ENCODE measurements at regions not wholly inside any gene's neighbourhood (a gene's known extent, or its start where the extent isn't known, plus 50 kb on each side); places are given as distances from the start of the nearest gene placed in this dataset.

- Histone ChIP-seq H3K27me3 (ENCODE audit: control insufficient read depth, insufficient read depth, low read length) (no peaks in the 10 kb centered on the region), H3K27ac (ENCODE audit: low read length) (no peak overlapping the region)
Measured at GRCh38 chr5:163645421-163646416, 140.3 kb downstream of the MAT2B start.

GRCh38 chr5:163649514-163649913, 144.1 kb downstream of the MAT2B start:
- Histone ChIP-seq H3K36me3 (ENCODE audit: control insufficient read depth, insufficient read depth, low read length) (no peaks in the 10 kb centered on the region), H3K9me3 (ENCODE audit: control insufficient read depth, insufficient read depth, low read length) (no peaks in the 10 kb centered on the region), H3K4me1 (ENCODE audit: control insufficient read depth, insufficient read depth, low read length) (no peaks in the 10 kb centered on the region), H3K4me3 (ENCODE audit: low read length) (no peak overlapping the region), H3K27me3 (ENCODE audit: control insufficient read depth, insufficient read depth, low read length) (no peaks in the 10 kb centered on the region), H3K27ac (ENCODE audit: low read length) (no peak overlapping the region)
- DNase-seq (ENCODE audit: low read depth, low spot score) = no peak
- no CpG with 5 or more reads among the region's 2 CpGs for WGBS (ENCODE audit: insufficient coverage, insufficient read length)

More at GRCh38 chr5:163645421-163646416, 140.3 kb downstream of the MAT2B start:
- H3K4me3 ChIP-seq (ENCODE audit: low read length) = no peak overlapping the region
- no peak for DNase-seq (ENCODE audit: low read depth, low spot score)
- no peaks in the 10 kb centered on the region for H3K9me3 ChIP-seq (ENCODE audit: control insufficient read depth, insufficient read depth, low read length)
- no CpG with 5 or more reads among the region's 5 CpGs for whole genome bisulfite sequencing (ENCODE audit: insufficient coverage, insufficient read length)
- H3K36me3 ChIP-seq (ENCODE audit: control insufficient read depth, insufficient read depth, low read length) = no peaks in the 10 kb centered on the region
- no peaks in the 10 kb centered on the region for H3K4me1 ChIP-seq (ENCODE audit: control insufficient read depth, insufficient read depth, low read length)

GRCh38 chr5:163653526-163653925, 148.1 kb downstream of the MAT2B start:
- no peak overlapping the region for H3K27ac ChIP-seq (ENCODE audit: low read length)
- no peaks in the 10 kb centered on the region for H3K27me3 ChIP-seq (ENCODE audit: control insufficient read depth, insufficient read depth, low read length)
- no peak for DNase-seq (ENCODE audit: low read depth, low spot score)
- H3K4me1 ChIP-seq (ENCODE audit: control insufficient read depth, insufficient read depth, low read length) = no peaks in the 10 kb centered on the region
- WGBS (ENCODE audit: insufficient coverage, insufficient read length) = no CpG with 5 or more reads among the region's 1 CpG
- H3K36me3 ChIP-seq (ENCODE audit: control insufficient read depth, insufficient read depth, low read length) = no peaks in the 10 kb centered on the region
- H3K9me3 ChIP-seq (ENCODE audit: control insufficient read depth, insufficient read depth, low read length) = no peaks in the 10 kb centered on the region
- no peak overlapping the region for H3K4me3 ChIP-seq (ENCODE audit: low read length)

GRCh38 chr5:163658702-163659567, 153.5 kb downstream of the MAT2B start:
- Histone ChIP-seq H3K4me1 (ENCODE audit: control insufficient read depth, insufficient read depth, low read length) (no peaks in the 10 kb centered on the region), H3K27ac (ENCODE audit: low read length) (no peak overlapping the region), H3K9me3 (ENCODE audit: control insufficient read depth, insufficient read depth, low read length) (no peaks in the 10 kb centered on the region), H3K27me3 (ENCODE audit: control insufficient read depth, insufficient read depth, low read length) (no peaks in the 10 kb centered on the region), H3K36me3 (ENCODE audit: control insufficient read depth, insufficient read depth, low read length) (no peaks in the 10 kb centered on the region), H3K4me3 (ENCODE audit: low read length) (no peak overlapping the region)
- no peak for DNase-seq (ENCODE audit: low read depth, low spot score)
- no CpG with 5 or more reads among the region's 7 CpGs for WGBS (ENCODE audit: insufficient coverage, insufficient read length)

- no peaks in the 10 kb centered on the region for H3K4me1 ChIP-seq (ENCODE audit: control insufficient read depth, insufficient read depth, low read length)
- H3K27me3 ChIP-seq (ENCODE audit: control insufficient read depth, insufficient read depth, low read length) = no peaks in the 10 kb centered on the region
- no peak for DNase-seq (ENCODE audit: low read depth, low spot score)
- WGBS (ENCODE audit: insufficient coverage, insufficient read length) = no CpG with 5 or more reads among the region's 3 CpGs
- H3K27ac ChIP-seq (ENCODE audit: low read length) = no peak overlapping the region
- no peak overlapping the region for H3K4me3 ChIP-seq (ENCODE audit: low read length)
- no peaks in the 10 kb centered on the region for H3K36me3 ChIP-seq (ENCODE audit: control insufficient read depth, insufficient read depth, low read length)
- H3K9me3 ChIP-seq (ENCODE audit: control insufficient read depth, insufficient read depth, low read length) = no peaks in the 10 kb centered on the region
Measured at GRCh38 chr5:163659568-163659902, 154.1 kb downstream of the MAT2B start.

- Histone ChIP-seq H3K27me3 (ENCODE audit: control insufficient read depth, insufficient read depth, low read length) (no peaks in the 10 kb centered on the region), H3K4me3 (ENCODE audit: low read length) (no peak overlapping the region), H3K27ac (ENCODE audit: low read length) (no peak overlapping the region), H3K36me3 (ENCODE audit: control insufficient read depth, insufficient read depth, low read length) (no peaks in the 10 kb centered on the region), H3K4me1 (ENCODE audit: control insufficient read depth, insufficient read depth, low read length) (no peaks in the 10 kb centered on the region), H3K9me3 (ENCODE audit: control insufficient read depth, insufficient read depth, low read length) (no peaks in the 10 kb centered on the region)
- DNase-seq (ENCODE audit: low read depth, low spot score) = no peak
- WGBS (ENCODE audit: insufficient coverage, insufficient read length) = no CpG with 5 or more reads among the region's 1 CpG
Measured at GRCh38 chr5:163660486-163660885, 155.1 kb downstream of the MAT2B start.

GRCh38 chr5:163661360-163661759, 155.9 kb downstream of the MAT2B start:
- no peaks in the 10 kb centered on the region for H3K9me3 ChIP-seq (ENCODE audit: control insufficient read depth, insufficient read depth, low read length)
- H3K27me3 ChIP-seq (ENCODE audit: control insufficient read depth, insufficient read depth, low read length) = no peaks in the 10 kb centered on the region
- WGBS (ENCODE audit: insufficient coverage, insufficient read length) = no CpG with 5 or more reads among the region's 1 CpG
- DNase-seq (ENCODE audit: low read depth, low spot score) = no peak
- no peaks in the 10 kb centered on the region for H3K4me1 ChIP-seq (ENCODE audit: control insufficient read depth, insufficient read depth, low read length)
- H3K27ac ChIP-seq (ENCODE audit: low read length) = no peak overlapping the region
- H3K36me3 ChIP-seq (ENCODE audit: control insufficient read depth, insufficient read depth, low read length) = no peaks in the 10 kb centered on the region
- no peak overlapping the region for H3K4me3 ChIP-seq (ENCODE audit: low read length)

- Histone ChIP-seq H3K4me1 (ENCODE audit: control insufficient read depth, insufficient read depth, low read length) (no peaks in the 10 kb centered on the region), H3K27me3 (ENCODE audit: control insufficient read depth, insufficient read depth, low read length) (no peaks in the 10 kb centered on the region), H3K36me3 (ENCODE audit: control insufficient read depth, insufficient read depth, low read length) (no peaks in the 10 kb centered on the region), H3K9me3 (ENCODE audit: control insufficient read depth, insufficient read depth, low read length) (no peaks in the 10 kb centered on the region), H3K27ac (ENCODE audit: low read length) (no peak overlapping the region), H3K4me3 (ENCODE audit: low read length) (no peak overlapping the region)
- no peak for DNase-seq (ENCODE audit: low read depth, low spot score)
Measured at GRCh38 chr5:163670036-163670435, 164.6 kb downstream of the MAT2B start.

GRCh38 chr5:163677092-163677491, 171.7 kb downstream of the MAT2B start:
- Histone ChIP-seq H3K4me1 (ENCODE audit: control insufficient read depth, insufficient read depth, low read length) (no peaks in the 10 kb centered on the region), H3K4me3 (ENCODE audit: low read length) (no peak overlapping the region), H3K27me3 (ENCODE audit: control insufficient read depth, insufficient read depth, low read length) (no peaks in the 10 kb centered on the region), H3K9me3 (ENCODE audit: control insufficient read depth, insufficient read depth, low read length) (no peaks in the 10 kb centered on the region), H3K36me3 (ENCODE audit: control insufficient read depth, insufficient read depth, low read length) (no peaks in the 10 kb centered on the region), H3K27ac (ENCODE audit: low read length) (no peak overlapping the region)
- DNase-seq (ENCODE audit: low read depth, low spot score) = no peak
- WGBS (ENCODE audit: insufficient coverage, insufficient read length) = no CpG with 5 or more reads among the region's 2 CpGs

- Histone ChIP-seq H3K36me3 (ENCODE audit: control insufficient read depth, insufficient read depth, low read length) (no peaks in the 10 kb centered on the region), H3K9me3 (ENCODE audit: control insufficient read depth, insufficient read depth, low read length) (no peaks in the 10 kb centered on the region), H3K4me1 (ENCODE audit: control insufficient read depth, insufficient read depth, low read length) (no peaks in the 10 kb centered on the region), H3K4me3 (ENCODE audit: low read length) (no peak overlapping the region), H3K27ac (ENCODE audit: low read length) (no peak overlapping the region), H3K27me3 (ENCODE audit: control insufficient read depth, insufficient read depth, low read length) (no peaks in the 10 kb centered on the region)
- WGBS (ENCODE audit: insufficient coverage, insufficient read length) = no CpG with 5 or more reads among the region's 1 CpG
- DNase-seq (ENCODE audit: low read depth, low spot score) = no peak
Measured at GRCh38 chr5:163682234-163682633, 176.8 kb downstream of the MAT2B start.
